GM10248 (cell line): ENCODE measurements at regions not wholly inside any gene's neighbourhood (a gene's known extent, or its start where the extent isn't known, plus 50 kb on each side); places are given as distances from the start of the nearest gene placed in this dataset.
"Not testable (repeated sequence)": the region's sequence is repeated elsewhere in the genome, so short reads cannot be mapped to it uniquely, and the experiment has no call there.

Experiments
- CTCF ChIA-PET: fragments of 300-600 bp; sonication (Branson Sonifier 250); formaldehyde crosslinking; extraction: SDS; loops from one replicate; lab custom pipeline; 2021; ENCODE audit warnings: antibody characterized with exemption; lab: Yijun Ruan, JAX
- POLR2A ChIA-PET: fragments of 350-650 bp; sonication (Branson Sonifier 250); formaldehyde crosslinking; extraction: SDS; loops from one replicate; lab custom pipeline; 2020; ENCODE audit warnings: antibody characterized with exemption; lab: Yijun Ruan, JAX
- DNase-seq: peaks from one replicate; pipeline ENCODE4 v3.0.0; 2012; ENCODE audit errors: extremely low spot score
- TF ChIP-seq, protein P1 (sequence below): IDR thresholded peaks from 2 replicates; pipeline ENCODE4 v1.5.1; 2012; ENCODE audit warnings: mild to moderate bottlenecking, low read depth; ENCODE audit errors: extremely low read depth, missing control alignments, control extremely low read depth

DNA sequence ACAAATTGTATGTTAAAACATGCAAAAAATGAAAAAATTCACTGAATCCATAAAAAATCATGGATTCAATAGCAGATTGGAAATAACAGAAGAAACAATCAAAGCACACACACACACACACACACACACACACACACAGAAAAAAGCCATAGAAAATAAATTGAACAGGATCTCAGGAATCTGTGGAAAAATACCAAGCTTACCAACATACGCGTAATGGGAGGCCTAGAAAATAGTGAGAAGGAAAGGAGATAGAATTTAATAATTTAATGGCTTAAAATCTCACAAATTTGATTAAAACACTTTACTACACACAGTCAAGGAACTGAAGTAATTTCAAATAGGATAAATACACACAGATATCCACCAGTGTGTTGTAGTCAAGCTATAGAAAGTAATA is 1671.5 kb upstream of the PIK3C3 start:
- ChIA-PET CTCF (no interaction called here), POLR2A (no interaction called here)
- DNase-seq = no peak
- TF ChIP-seq, protein P1, sequence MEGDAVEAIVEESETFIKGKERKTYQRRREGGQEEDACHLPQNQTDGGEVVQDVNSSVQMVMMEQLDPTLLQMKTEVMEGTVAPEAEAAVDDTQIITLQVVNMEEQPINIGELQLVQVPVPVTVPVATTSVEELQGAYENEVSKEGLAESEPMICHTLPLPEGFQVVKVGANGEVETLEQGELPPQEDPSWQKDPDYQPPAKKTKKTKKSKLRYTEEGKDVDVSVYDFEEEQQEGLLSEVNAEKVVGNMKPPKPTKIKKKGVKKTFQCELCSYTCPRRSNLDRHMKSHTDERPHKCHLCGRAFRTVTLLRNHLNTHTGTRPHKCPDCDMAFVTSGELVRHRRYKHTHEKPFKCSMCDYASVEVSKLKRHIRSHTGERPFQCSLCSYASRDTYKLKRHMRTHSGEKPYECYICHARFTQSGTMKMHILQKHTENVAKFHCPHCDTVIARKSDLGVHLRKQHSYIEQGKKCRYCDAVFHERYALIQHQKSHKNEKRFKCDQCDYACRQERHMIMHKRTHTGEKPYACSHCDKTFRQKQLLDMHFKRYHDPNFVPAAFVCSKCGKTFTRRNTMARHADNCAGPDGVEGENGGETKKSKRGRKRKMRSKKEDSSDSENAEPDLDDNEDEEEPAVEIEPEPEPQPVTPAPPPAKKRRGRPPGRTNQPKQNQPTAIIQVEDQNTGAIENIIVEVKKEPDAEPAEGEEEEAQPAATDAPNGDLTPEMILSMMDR = no peak

DNA sequence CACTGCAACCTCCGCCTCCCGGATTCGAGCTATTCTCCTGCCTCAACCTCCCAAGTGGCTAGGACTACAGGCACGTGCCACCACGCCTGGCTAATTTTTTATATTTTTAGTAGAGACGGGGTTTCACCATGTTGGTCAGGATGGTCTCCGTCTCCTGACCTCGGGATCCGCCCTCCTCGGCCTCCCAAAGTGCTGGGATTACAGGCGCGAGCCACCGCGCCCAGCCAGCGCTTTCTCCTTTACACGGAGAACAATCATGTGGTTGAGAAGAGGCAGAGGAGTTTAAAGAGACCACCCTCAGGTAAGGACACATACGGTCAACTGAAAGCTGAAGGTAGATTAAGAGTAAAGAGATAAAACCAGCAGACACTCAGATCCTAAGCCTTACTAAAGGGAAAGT is 1673.7 kb upstream of the PIK3C3 start:
- DNase-seq, POLR2A ChIA-PET: not testable (repeated sequence)
- CTCF ChIA-PET = interaction anchor here (1.2 kb wide), 1 partner anchor 25 kb away, joined by 3 read pairs; no protein-coding TSS in a partner anchor

DNA sequence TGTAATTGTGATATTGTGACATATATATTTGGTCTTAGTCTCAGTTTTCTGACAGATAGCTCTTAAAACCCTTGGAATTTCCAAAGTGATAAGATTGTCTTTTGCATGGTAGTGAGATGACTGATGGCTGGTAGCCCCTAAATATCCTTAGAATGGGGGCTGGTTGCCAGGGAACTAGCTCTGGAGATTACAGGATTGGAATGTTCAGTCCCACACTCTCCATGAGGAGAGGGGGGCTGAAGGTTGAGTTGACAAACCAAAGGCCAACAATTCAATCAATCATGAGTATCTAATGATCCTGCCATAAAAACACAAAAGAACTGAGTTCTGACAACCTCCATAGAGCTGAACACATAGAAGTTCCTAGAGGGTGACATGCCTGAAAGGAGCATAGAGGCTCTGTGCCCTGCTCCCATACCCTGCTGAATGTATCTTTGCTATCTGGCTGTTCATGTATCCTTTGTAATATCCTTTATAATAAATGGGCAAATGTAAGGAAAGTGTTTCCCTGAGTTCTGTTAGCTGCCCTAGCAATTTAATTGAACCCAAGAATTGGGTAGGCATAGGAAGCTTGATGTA is 1680.3 kb upstream of the PIK3C3 start:
- no peak for DNase-seq
- CTCF ChIA-PET = interaction anchor here (1.1 kb wide), 1 partner anchor 9 kb away, joined by 3 read pairs; no protein-coding TSS in a partner anchor
- POLR2A ChIA-PET = no interaction called here

DNA sequence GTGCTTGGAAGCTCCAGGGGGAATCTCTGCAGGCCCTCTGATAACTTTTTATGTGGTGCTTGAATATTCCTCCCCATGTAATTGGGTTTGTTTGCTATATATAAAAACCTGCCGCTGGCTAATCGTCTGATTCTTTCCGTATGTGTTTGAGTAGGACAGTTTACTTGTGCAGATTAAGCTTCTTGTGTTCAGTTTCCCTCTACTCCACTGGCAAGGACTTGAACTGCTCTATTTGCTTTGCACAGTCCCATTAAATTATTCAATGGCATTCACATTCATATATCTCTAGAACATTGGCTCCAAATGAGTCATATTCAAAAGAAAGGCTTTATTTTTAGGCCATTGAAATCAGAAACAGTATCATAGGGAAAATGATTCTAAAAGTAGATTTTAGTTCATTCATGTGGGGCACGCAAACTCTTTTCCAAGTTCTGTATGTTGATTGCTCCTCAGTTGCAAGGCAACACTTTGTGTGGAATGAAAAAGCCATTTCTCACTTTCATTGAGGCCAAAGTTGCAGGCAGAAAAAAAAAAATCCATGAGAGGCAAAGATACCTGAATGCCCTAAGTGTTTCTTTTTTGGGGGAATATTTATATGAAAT is 1682.3 kb upstream of the PIK3C3 start:
- CTCF ChIA-PET = no interaction called here
- TF ChIP-seq, protein P1 = no peak
- DNase-seq = no peak
- POLR2A ChIA-PET = no interaction called here

More for the DNA sequence above, 1680.3 kb upstream of the PIK3C3 start:
- TF ChIP-seq, protein P1 = no peak

DNA sequence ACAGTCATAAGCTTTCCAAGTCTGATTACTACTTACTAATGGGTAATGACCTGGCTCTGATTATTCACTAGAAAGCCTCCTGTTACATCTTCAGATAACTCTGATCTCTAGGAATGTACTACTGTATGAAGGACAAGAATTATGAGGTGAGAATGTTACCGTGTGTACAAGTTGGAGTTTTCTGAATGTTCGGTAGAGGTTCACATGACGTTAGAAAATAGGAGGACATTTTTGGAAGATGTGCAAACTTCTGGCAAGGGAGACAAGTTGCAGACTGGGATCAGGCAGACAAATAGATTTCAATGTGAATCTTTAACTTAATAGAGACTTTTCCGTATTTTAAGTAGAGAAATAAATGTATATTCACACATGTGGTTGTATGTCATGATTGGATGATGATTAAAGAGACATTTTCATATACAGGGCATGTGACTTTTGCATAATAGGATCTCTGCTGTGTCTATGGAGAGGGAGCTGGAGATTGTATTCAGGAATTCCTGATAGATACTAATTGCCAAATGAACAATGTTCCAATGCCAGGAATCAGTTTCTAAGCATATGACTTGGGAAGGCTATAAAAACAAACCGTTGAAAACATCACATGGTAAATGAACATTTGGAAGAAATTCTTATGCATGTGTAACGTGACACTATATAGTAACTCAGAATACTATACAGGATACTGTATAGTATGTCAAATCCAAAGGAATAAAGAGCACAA is 1695.8 kb upstream of the PIK3C3 start:
- DNase-seq = no peak
- ChIA-PET CTCF (no interaction called here), POLR2A (no interaction called here)
- TF ChIP-seq, protein P1 = no peak

DNA sequence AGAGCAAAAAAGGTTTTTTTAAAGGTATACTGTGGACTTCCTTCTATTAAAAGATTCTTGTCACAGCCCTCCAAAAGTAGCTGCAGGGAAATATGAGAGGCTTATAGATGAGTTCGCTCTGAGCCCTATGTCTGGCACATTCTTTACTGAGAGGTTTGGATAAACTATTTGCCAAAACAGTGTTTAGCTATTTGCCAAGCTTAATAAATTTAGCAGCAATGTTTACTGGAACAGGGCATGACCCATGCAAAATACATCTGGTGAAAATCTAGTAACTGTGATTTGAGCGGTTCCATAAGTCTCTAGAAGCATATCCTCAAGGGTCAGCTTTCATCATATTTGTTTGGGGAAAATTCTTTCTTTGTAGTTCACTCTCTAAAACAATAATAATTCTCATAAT is 1696.7 kb upstream of the PIK3C3 start:
- CTCF ChIA-PET = interaction anchor here (1.3 kb wide), 1 partner anchor 10 kb away, joined by 3 read pairs; no protein-coding TSS in a partner anchor
- POLR2A ChIA-PET = no interaction called here
- DNase-seq = no peak
- TF ChIP-seq, protein P1 = no peak

DNA sequence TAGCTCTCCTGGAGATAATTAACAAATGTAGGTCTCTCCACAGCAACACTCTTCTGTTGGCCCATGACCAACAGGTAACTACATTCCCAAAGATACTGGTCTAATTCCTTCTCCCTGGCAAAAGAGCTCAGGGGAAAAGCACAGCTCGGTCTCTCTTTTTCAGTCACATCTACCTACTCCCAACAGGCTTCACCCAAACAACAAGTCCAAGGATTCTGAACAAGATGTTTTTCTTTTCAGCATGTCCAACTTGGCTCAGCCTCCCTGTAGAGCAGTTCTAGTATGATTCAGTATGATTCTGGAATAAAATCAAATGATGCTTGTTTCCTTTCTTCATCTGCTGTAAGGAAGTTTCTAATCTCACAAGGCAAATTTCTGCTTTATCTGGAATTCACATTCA is 1704.8 kb upstream of the PIK3C3 start:
- POLR2A ChIA-PET = no interaction called here
- DNase-seq = no peak
- CTCF ChIA-PET = no interaction called here
- TF ChIP-seq, protein P1 = no peak
